Astrocyte of the cerebellum (primary cell): ENCODE measurements at regions not wholly inside any gene's neighbourhood (a gene's known extent, or its start where the extent isn't known, plus 50 kb on each side); places are given as distances from the start of the nearest gene placed in this dataset.
"Not testable (repeated sequence)": the region's sequence is repeated elsewhere in the genome, so short reads cannot be mapped to it uniquely, and the experiment has no call there.

Experiments used
- DNase-seq: peaks from one replicate; pipeline ENCODE4 v3.0.0-alpha.2; 2011; ENCODE audit warnings: low read depth
- H3K4me3 ChIP-seq: 2 replicates; pipeline ENCODE4 v1.5.1; 2011; ENCODE audit warnings: mild to moderate bottlenecking, low read depth, low read length, moderate library complexity
- CTCF ChIP-seq: IDR thresholded peaks from 2 replicates; pipeline ENCODE4 v1.5.1; 2012; ENCODE audit warnings: low read length, low read depth, moderate library complexity, mild to moderate bottlenecking; ENCODE audit errors: missing control alignments
- in situ Hi-C: cut with HindIII; loops from 2 replicates; pipeline ENCODE4 v1.10.0; 2017; ENCODE audit warnings: low sequenced_read_pairs

GRCh38 chr3:177713928-177714900 lies 516.9 kb upstream of the TBL1XR1 start:
- no peak for DNase-seq
- no peak for TF ChIP-seq CTCF
- in situ Hi-C loops, result no loop called here
- no peak overlapping the region for H3K4me3 ChIP-seq

GRCh38 chr3:177714945-177715344 lies 517.7 kb upstream of the TBL1XR1 start:
- in situ Hi-C loops, result no loop called here
- DNase-seq, result no peak
- TF ChIP-seq CTCF, result no peak

GRCh38 chr3:177715980-177716379 lies 518.7 kb upstream of the TBL1XR1 start:
- no peak for DNase-seq
- H3K4me3 ChIP-seq, result no peak overlapping the region
- TF ChIP-seq CTCF, result no peak
- in situ Hi-C loops, result no loop called here

More at GRCh38 chr3:177714945-177715344, 517.7 kb upstream of the TBL1XR1 start:
- H3K4me3 ChIP-seq, result no peak overlapping the region

GRCh38 chr3:177720927-177721326 lies 523.6 kb upstream of the TBL1XR1 start:
- in situ Hi-C loops, H3K4me3 ChIP-seq: not testable (repeated sequence)

GRCh38 chr3:177721864-177722785 lies 524.8 kb upstream of the TBL1XR1 start:
- in situ Hi-C loops, result no loop called here
- no peak for TF ChIP-seq CTCF
- no peak for DNase-seq
- H3K4me3 ChIP-seq, result no peak overlapping the region

More at GRCh38 chr3:177720927-177721326, 523.6 kb upstream of the TBL1XR1 start:
- not testable (repeated sequence) for DNase-seq

- no peak overlapping the region for H3K4me3 ChIP-seq
- DNase-seq, result no peak
- in situ Hi-C loops, result no loop called here
- TF ChIP-seq CTCF, result no peak
Observed at GRCh38 chr3:177724020-177724638, 526.8 kb upstream of the TBL1XR1 start.
